Type B pancreatic cell (in vitro differentiated cells): ENCODE measurements at regions not wholly inside any gene's neighbourhood (a gene's known extent, or its start where the extent isn't known, plus 50 kb on each side); places are given as distances from the start of the nearest gene placed in this dataset.

Source experiments
- DNase-seq: peaks from one replicate; pipeline ENCODE4 v3.0.0; 2021; ENCODE audit warnings: mixed read lengths; ENCODE audit not compliant: unreplicated experiment; ENCODE audit errors: extremely low spot score
- H3K27ac Mint-ChIP-seq: 2 replicates; pipeline ENCODE4 v1.8.0; 2021; ENCODE audit warnings: mild to moderate bottlenecking, mixed read lengths
- H3K27me3 Mint-ChIP-seq: 2 replicates; pipeline ENCODE4 v1.8.0; 2021; ENCODE audit warnings: mixed read lengths
- H3K36me3 Mint-ChIP-seq: 2 replicates; pipeline ENCODE4 v1.8.0; 2021; ENCODE audit warnings: mixed read lengths
- H3K4me1 Mint-ChIP-seq: one replicate; pipeline ENCODE4 v1.8.0; 2021; ENCODE audit warnings: mixed read lengths; ENCODE audit not compliant: unreplicated experiment
- H3K4me3 Mint-ChIP-seq: 2 replicates; pipeline ENCODE4 v1.8.0; 2021; ENCODE audit warnings: mild to moderate bottlenecking, mixed read lengths
- H3K9me3 Mint-ChIP-seq: 2 replicates; pipeline ENCODE4 v1.8.0; 2021; ENCODE audit warnings: mixed read lengths
- CTCF ChIP-seq: fragments of 200-600 bp; sonication (generic); conservative IDR thresholded peaks from 2 replicates; pipeline ENCODE4 v1.5.0; 2021; ENCODE audit warnings: antibody characterized with exemption, mild to moderate bottlenecking

- TF ChIP-seq CTCF, result no peak
- H3K4me1 Mint-ChIP-seq, result no peaks in the 10 kb centered on the region
- H3K4me3 Mint-ChIP-seq, result no peak overlapping the region
- H3K27me3 Mint-ChIP-seq, result peaks cover 9% of the 10 kb centered on the region
- no peaks in the 10 kb centered on the region for H3K9me3 Mint-ChIP-seq
- H3K36me3 Mint-ChIP-seq, result no peaks in the 10 kb centered on the region
- DNase-seq, result no peak
- no peak overlapping the region for H3K27ac Mint-ChIP-seq
Measured at GRCh38 chr20:40765814-40766480, 76.9 kb upstream of the MAFB start.

- Mint-ChIP-seq H3K27ac (no peak overlapping the region), H3K4me1 (no peaks in the 10 kb centered on the region), H3K4me3 (no peak overlapping the region), H3K36me3 (no peaks in the 10 kb centered on the region), H3K9me3 (no peaks in the 10 kb centered on the region), H3K27me3 (peaks cover 9% of the 10 kb centered on the region)
- DNase-seq, result no peak
- no peak for TF ChIP-seq CTCF
Measured at GRCh38 chr20:40766790-40767614, 78.0 kb upstream of the MAFB start.

GRCh38 chr20:40767615-40767924, 78.5 kb upstream of the MAFB start:
- Mint-ChIP-seq H3K9me3 (no peaks in the 10 kb centered on the region), H3K4me3 (no peak overlapping the region), H3K27ac (no peak overlapping the region), H3K27me3 (peaks cover 9% of the 10 kb centered on the region), H3K4me1 (no peaks in the 10 kb centered on the region), H3K36me3 (no peaks in the 10 kb centered on the region)
- no peak for DNase-seq
- no peak for TF ChIP-seq CTCF

DNA sequence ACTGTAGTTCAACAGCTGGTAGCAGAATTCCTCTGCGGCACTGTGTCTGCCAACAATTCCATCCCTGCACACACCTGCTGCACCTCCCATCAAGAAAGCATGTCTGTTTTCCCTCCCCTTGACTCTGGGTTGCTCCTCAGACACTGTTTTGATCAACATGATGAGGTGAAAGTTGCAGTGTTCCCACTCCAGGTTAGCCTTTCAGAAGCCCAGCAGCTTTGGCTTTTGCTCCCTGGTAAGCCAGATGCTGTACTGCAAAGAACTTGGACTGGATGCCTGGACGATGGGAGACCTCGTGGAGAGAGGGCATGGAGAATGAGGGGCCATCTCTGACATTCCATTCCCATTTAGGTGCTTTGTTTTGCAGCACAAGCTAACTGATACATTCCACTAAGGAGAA, 79.1 kb upstream of the MAFB start:
- Mint-ChIP-seq H3K4me3 (no peak overlapping the region), H3K4me1 (no peaks in the 10 kb centered on the region), H3K36me3 (no peaks in the 10 kb centered on the region), H3K9me3 (no peaks in the 10 kb centered on the region), H3K27ac (no peak overlapping the region), H3K27me3 (peaks cover 9% of the 10 kb centered on the region)
- TF ChIP-seq CTCF, result no peak
- no peak for DNase-seq

GRCh38 chr20:40769677-40770285, 80.7 kb upstream of the MAFB start:
- Mint-ChIP-seq H3K4me1 (no peaks in the 10 kb centered on the region), H3K4me3 (no peak overlapping the region), H3K27ac (no peak overlapping the region), H3K27me3 (peaks cover 6% of the 10 kb centered on the region), H3K36me3 (no peaks in the 10 kb centered on the region), H3K9me3 (no peaks in the 10 kb centered on the region)
- DNase-seq, result peak; percentile 2
- no peak for TF ChIP-seq CTCF
